HG03521 (cell line): ENCODE measurements at regions not wholly inside any gene's neighbourhood (a gene's known extent, or its start where the extent isn't known, plus 50 kb on each side); places are given as distances from the start of the nearest gene placed in this dataset.

Experiments
- ATAC-seq: cut with Tn5 transposase; IDR thresholded peaks from one replicate; pipeline ENCODE4 v1.9.1; 2021; ENCODE audit warnings: mild to moderate bottlenecking, moderate library complexity; ENCODE audit not compliant: unreplicated experiment

GRCh38 chr2:67259556-67260342 is 137.4 kb upstream of the ETAA1 start:
- ATAC-seq = no peak

GRCh38 chr2:67260343-67261277 is 136.5 kb upstream of the ETAA1 start:
- ATAC-seq = no peak

GRCh38 chr2:67267241-67267640 is 129.9 kb upstream of the ETAA1 start:
- no peak for ATAC-seq

GRCh38 chr2:67268797-67269196 is 128.3 kb upstream of the ETAA1 start:
- no peak for ATAC-seq

- ATAC-seq = no peak
Measured at GRCh38 chr2:67272195-67272594, 124.9 kb upstream of the ETAA1 start.

- no peak for ATAC-seq
Measured at GRCh38 chr2:67277450-67277849, 119.7 kb upstream of the ETAA1 start.

GRCh38 chr2:67281101-67281500 is 116.0 kb upstream of the ETAA1 start:
- ATAC-seq = no peak

GRCh38 chr2:67283641-67284040 is 113.5 kb upstream of the ETAA1 start:
- no peak for ATAC-seq

GRCh38 chr2:67286981-67287759 is 110.0 kb upstream of the ETAA1 start:
- ATAC-seq = no peak

- ATAC-seq = no peak
Measured at GRCh38 chr2:67289271-67289670, 107.9 kb upstream of the ETAA1 start.

- no peak for ATAC-seq
Measured at GRCh38 chr2:67289921-67290371, 107.2 kb upstream of the ETAA1 start.

- ATAC-seq = no peak
Measured at GRCh38 chr2:67290451-67291290, 106.5 kb upstream of the ETAA1 start.

GRCh38 chr2:67294218-67294617 is 102.9 kb upstream of the ETAA1 start:
- no peak for ATAC-seq

- no peak for ATAC-seq
Measured at GRCh38 chr2:67295406-67295805, 101.7 kb upstream of the ETAA1 start.

- ATAC-seq = no peak
Measured at GRCh38 chr2:67295851-67296250, 101.3 kb upstream of the ETAA1 start.

GRCh38 chr2:67304300-67304890 is 92.7 kb upstream of the ETAA1 start:
- ATAC-seq = no peak

- ATAC-seq = no peak
Measured at GRCh38 chr2:67309281-67309680, 87.9 kb upstream of the ETAA1 start.

GRCh38 chr2:67311536-67311935 is 85.6 kb upstream of the ETAA1 start:
- no peak for ATAC-seq

GRCh38 chr2:67312871-67313270 is 84.3 kb upstream of the ETAA1 start:
- no peak for ATAC-seq

GRCh38 chr2:67313536-67313935 is 83.6 kb upstream of the ETAA1 start:
- no peak for ATAC-seq
